Caco-2 (cell line): ENCODE measurements at regions not wholly inside any gene's neighbourhood (a gene's known extent, or its start where the extent isn't known, plus 50 kb on each side); places are given as distances from the start of the nearest gene placed in this dataset.

ENCODE experiments used
- BruUV-seq: library from RNA; stranded (reverse); fragments of 400-500 nt; replicated peaks from 2 replicates; lab custom pipeline; 2021; lab: Mats Ljungman, UMichigan
- CTCF ChIA-PET: fragments of 300-600 bp; sonication (Branson Sonifier 250); formaldehyde crosslinking; loops from one replicate; lab custom pipeline; 2022; ENCODE audit warnings: antibody characterized with exemption; lab: Charles Lee
- POLR2A ChIA-PET: fragments of 300-600 bp; sonication (Branson Sonifier 250); formaldehyde crosslinking; loops from one replicate; lab custom pipeline; 2022; ENCODE audit warnings: antibody characterized with exemption; lab: Charles Lee
- DNase-seq, 2 experiments: peaks; one replicate each; pipeline versions ENCODE4 v3.0.0 to v3.0.0-alpha.2; 2020 to 2022
- H3K27me3 ChIP-seq: replicated peaks from 2 replicates; pipeline ENCODE4 v1.6.0; 2011; ENCODE audit warnings: low read length; ENCODE audit not compliant: control insufficient read depth, insufficient read depth
- H3K36me3 ChIP-seq: 2 replicates; pipeline ENCODE4 v1.5.1; 2011; ENCODE audit warnings: low read length; ENCODE audit not compliant: control insufficient read depth, insufficient read depth
- H3K4me1 ChIP-seq: fragments of 250-450 bp; sonication (Bioruptor Pico); 2 replicates; pipeline ENCODE4 v1.5.1; 2020; ENCODE audit warnings: mild to moderate bottlenecking
- H3K4me3 ChIP-seq: 2 replicates; pipeline ENCODE4 v1.5.1; 2011; ENCODE audit warnings: low read depth, mild to moderate bottlenecking, control low read depth, low read length
- H3K9me3 ChIP-seq: fragments of 250-450 bp; sonication (Bioruptor Pico); 2 replicates; pipeline ENCODE4 v1.5.1; 2020; ENCODE audit warnings: mild to moderate bottlenecking, moderate library complexity
- H3K27ac Mint-ChIP-seq: one replicate; pipeline ENCODE4 v1.8.0; 2022; ENCODE audit warnings: mixed read lengths; ENCODE audit not compliant: unreplicated experiment
- H3K27me3 Mint-ChIP-seq: one replicate; pipeline ENCODE4 v1.8.0; 2022; ENCODE audit warnings: mixed read lengths; ENCODE audit not compliant: insufficient read depth, unreplicated experiment
- H3K36me3 Mint-ChIP-seq: one replicate; pipeline ENCODE4 v1.8.0; 2022; ENCODE audit warnings: mild to moderate bottlenecking, mixed read lengths; ENCODE audit not compliant: insufficient read depth, unreplicated experiment
- H3K4me1 Mint-ChIP-seq: one replicate; pipeline ENCODE4 v1.8.0; 2022; ENCODE audit warnings: low read depth, mixed read lengths; ENCODE audit not compliant: unreplicated experiment
- H3K4me3 Mint-ChIP-seq: one replicate; pipeline ENCODE4 v1.8.0; 2022; ENCODE audit warnings: mild to moderate bottlenecking, moderate library complexity, mixed read lengths; ENCODE audit not compliant: unreplicated experiment
- H3K9me3 Mint-ChIP-seq: one replicate; pipeline ENCODE4 v1.8.0; 2022; ENCODE audit warnings: mixed read lengths; ENCODE audit not compliant: unreplicated experiment
- intact Hi-C: fragments of 100-400 bp; cut with micrococcal nuclease; formaldehyde crosslinking; loops from one replicate; pipeline ENCODE4 v1.10.0; 2022; ENCODE audit not compliant: unreplicated experiment
- TF ChIP-seq, protein P1 (sequence below), 2 experiments: fragments of 200-600 bp in 1 of 2; IDR thresholded peaks; 1 replicate in 1 of 2; 2 replicates in 1 of 2; pipeline versions ENCODE4 v1.5.1 to v1.8.0; 2011 to 2022; ENCODE audit warnings: antibody characterized with exemption in 1 of 2, control low read depth in 1 of 2, inconsistent platforms in 1 of 2, low read depth in 1 of 2, low read length in 1 of 2, mild to moderate bottlenecking in 1 of 2, moderate library complexity in 1 of 2; ENCODE audit not compliant: insufficient read depth in 1 of 2, severe bottlenecking in 1 of 2, unreplicated experiment in 1 of 2

DNA sequence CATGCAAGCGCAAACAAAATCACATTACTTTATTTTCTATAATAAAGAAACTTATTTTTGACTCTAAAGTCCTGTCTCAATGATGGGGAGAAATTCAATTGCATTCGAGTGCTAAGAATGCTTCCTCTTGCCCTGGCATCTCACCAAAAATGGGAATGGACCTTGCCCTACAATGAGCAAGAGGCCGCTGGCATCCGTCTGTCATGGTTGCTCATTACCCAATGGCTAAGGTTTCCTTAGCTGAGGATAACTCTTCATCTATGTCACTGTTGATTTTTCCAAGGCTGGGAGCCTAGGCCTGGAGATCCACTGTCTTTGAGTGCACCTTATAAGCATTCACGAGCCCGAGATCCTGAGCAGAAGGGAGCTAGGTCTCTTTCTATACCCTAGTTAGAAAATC lies 471.3 kb upstream of the NRSN1 start:
- H3K27ac Mint-ChIP-seq, result no peak overlapping the region
- no peaks in the 10 kb centered on the region for H3K36me3 ChIP-seq
- no TSS peak for BruUV-seq
- H3K4me1 ChIP-seq, result 0 out of 2 replicates have a peak, but pooled peaks cover 4% of the 10 kb centered on the region
- no peaks in the 10 kb centered on the region for H3K36me3 Mint-ChIP-seq
- H3K4me1 Mint-ChIP-seq, result peaks cover 4% of the 10 kb centered on the region
- no peak overlapping the region for H3K4me3 ChIP-seq
- TF ChIP-seq, protein P1, sequence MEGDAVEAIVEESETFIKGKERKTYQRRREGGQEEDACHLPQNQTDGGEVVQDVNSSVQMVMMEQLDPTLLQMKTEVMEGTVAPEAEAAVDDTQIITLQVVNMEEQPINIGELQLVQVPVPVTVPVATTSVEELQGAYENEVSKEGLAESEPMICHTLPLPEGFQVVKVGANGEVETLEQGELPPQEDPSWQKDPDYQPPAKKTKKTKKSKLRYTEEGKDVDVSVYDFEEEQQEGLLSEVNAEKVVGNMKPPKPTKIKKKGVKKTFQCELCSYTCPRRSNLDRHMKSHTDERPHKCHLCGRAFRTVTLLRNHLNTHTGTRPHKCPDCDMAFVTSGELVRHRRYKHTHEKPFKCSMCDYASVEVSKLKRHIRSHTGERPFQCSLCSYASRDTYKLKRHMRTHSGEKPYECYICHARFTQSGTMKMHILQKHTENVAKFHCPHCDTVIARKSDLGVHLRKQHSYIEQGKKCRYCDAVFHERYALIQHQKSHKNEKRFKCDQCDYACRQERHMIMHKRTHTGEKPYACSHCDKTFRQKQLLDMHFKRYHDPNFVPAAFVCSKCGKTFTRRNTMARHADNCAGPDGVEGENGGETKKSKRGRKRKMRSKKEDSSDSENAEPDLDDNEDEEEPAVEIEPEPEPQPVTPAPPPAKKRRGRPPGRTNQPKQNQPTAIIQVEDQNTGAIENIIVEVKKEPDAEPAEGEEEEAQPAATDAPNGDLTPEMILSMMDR (IDR thresholded peaks at IDR 0.05; ENCODE audit: insufficient read depth in 1 of 2, low read depth in 1 of 2, low read length in 1 of 2, severe bottlenecking in 1 of 2, unreplicated experiment in 1 of 2), result no peak
- intact Hi-C loops, result no loop called here
- DNase-seq, result no peak
- ChIA-PET CTCF (no interaction called here), POLR2A (no interaction called here)
- no peaks in the 10 kb centered on the region for H3K9me3 ChIP-seq
- H3K4me3 Mint-ChIP-seq, result no peak overlapping the region
- no peaks in the 10 kb centered on the region for H3K9me3 Mint-ChIP-seq
- no peaks in the 10 kb centered on the region for H3K27me3 ChIP-seq
- no peaks in the 10 kb centered on the region for H3K27me3 Mint-ChIP-seq

- no peak overlapping the region for H3K4me3 Mint-ChIP-seq
- no peak overlapping the region for H3K27ac Mint-ChIP-seq
- BruUV-seq, result no TSS peak
- no peak for DNase-seq
- H3K9me3 ChIP-seq, result no peaks in the 10 kb centered on the region
- CTCF ChIA-PET, result no interaction called here
- no peaks in the 10 kb centered on the region for H3K27me3 ChIP-seq
- peaks cover 7% of the 10 kb centered on the region for H3K4me1 Mint-ChIP-seq
- intact Hi-C loops, result no loop called here
- POLR2A ChIA-PET, result no interaction called here
- H3K4me1 ChIP-seq, result 0 out of 2 replicates have a peak, but pooled peaks cover 4% of the 10 kb centered on the region
- no peaks in the 10 kb centered on the region for H3K27me3 Mint-ChIP-seq
- no peaks in the 10 kb centered on the region for H3K36me3 ChIP-seq
- no peaks in the 10 kb centered on the region for H3K9me3 Mint-ChIP-seq
- H3K4me3 ChIP-seq, result no peak overlapping the region
- H3K36me3 Mint-ChIP-seq, result no peaks in the 10 kb centered on the region
- TF ChIP-seq, protein P1 (IDR thresholded peaks at IDR 0.05; ENCODE audit: insufficient read depth in 1 of 2, low read depth in 1 of 2, low read length in 1 of 2, severe bottlenecking in 1 of 2, unreplicated experiment in 1 of 2), result no peak
Observed at GRCh38 chr6:23655525-23655924, 470.5 kb upstream of the NRSN1 start.

GRCh38 chr6:23656255-23657194 lies 469.5 kb upstream of the NRSN1 start:
- Histone ChIP-seq H3K36me3 (no peaks in the 10 kb centered on the region), H3K27me3 (no peaks in the 10 kb centered on the region), H3K4me1 (0 out of 2 replicates have a peak, but pooled peaks cover 4% of the 10 kb centered on the region), H3K9me3 (no peaks in the 10 kb centered on the region), H3K4me3 (no peak overlapping the region)
- no peak for DNase-seq
- POLR2A ChIA-PET, result no interaction called here
- intact Hi-C loops, result no loop called here
- peaks cover 7% of the 10 kb centered on the region for H3K4me1 Mint-ChIP-seq
- BruUV-seq, result no TSS peak
- CTCF ChIA-PET, result no interaction called here
- H3K4me3 Mint-ChIP-seq, result no peak overlapping the region
- no peaks in the 10 kb centered on the region for H3K9me3 Mint-ChIP-seq
- no peaks in the 10 kb centered on the region for H3K27me3 Mint-ChIP-seq
- TF ChIP-seq, protein P1 (IDR thresholded peaks at IDR 0.05; ENCODE audit: insufficient read depth in 1 of 2, low read depth in 1 of 2, low read length in 1 of 2, severe bottlenecking in 1 of 2, unreplicated experiment in 1 of 2), result no peak
- no peak overlapping the region for H3K27ac Mint-ChIP-seq
- no peaks in the 10 kb centered on the region for H3K36me3 Mint-ChIP-seq
